ENCODE measurements at regions not wholly inside any gene's neighbourhood (a gene's known extent, or its start where the extent isn't known, plus 50 kb on each side); places are given as distances from the start of the nearest gene placed in this dataset. TPM values are rescaled to one million over a fixed set of nuclear protein-coding genes. Genes with fewer than 3 reads are reported as not detected.
"Not testable (repeated sequence)": the region's sequence is repeated elsewhere in the genome, so short reads cannot be mapped to it uniquely, and the experiment has no call there.

DNA sequence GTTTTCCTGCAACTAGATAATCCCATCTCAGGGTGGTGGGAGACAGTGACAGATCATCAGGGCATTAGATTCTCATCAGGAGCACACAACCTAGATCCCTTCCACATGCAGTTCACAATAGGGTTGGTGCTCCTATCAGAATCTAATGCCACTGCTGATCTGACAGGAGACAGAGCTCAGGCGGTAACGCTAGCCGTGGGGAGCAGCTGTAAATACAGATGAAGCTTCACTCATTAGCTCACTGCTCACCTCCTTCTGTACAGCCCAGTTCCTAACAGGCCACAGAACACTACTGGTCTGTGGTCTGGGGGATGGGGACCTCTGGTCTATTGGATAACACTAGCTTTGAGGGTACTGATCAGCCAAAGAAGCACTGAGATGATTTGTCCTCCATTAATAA, 66.6 kb upstream of the ZNF195 start:
- H3K4me2 ChIP-seq (ENCODE audit: insufficient read depth, low read length); H3K4me3 ChIP-seq (ENCODE audit: insufficient read depth, low read length); H2AFZ ChIP-seq (ENCODE audit: low read length); H3K27ac ChIP-seq (ENCODE audit: low read depth, low read length); H4K20me1 ChIP-seq (ENCODE audit: insufficient read depth, low read length); H3K79me2 ChIP-seq (ENCODE audit: insufficient read depth, low read length); H3K27me3 ChIP-seq (ENCODE audit: insufficient read depth, low read length); H3K36me3 ChIP-seq (ENCODE audit: insufficient read depth, low read length); DNase-seq (ENCODE audit: insufficient read length, low spot score, missing footprints); H3K4me1 ChIP-seq (ENCODE audit: insufficient read depth, low read length); H3K9me3 ChIP-seq (ENCODE audit: low read depth, low read length): not testable (repeated sequence)

DNA sequence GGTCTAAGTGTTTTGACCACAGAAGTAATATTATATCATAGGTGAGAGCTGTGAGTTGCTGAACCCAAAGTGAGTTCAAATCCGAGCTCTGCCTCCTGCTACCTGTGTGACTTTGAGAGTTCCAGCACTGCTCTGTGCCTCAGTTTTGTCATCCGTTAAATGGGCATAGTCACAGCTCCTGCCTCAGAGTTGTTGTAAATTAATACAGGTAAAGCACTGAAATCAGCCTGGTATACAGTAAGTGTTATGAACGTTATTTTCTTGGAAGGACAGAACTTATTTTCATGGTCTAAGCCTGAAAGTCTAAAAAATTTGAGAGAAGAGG, 65.4 kb upstream of the ZNF195 start:
- not testable (repeated sequence) for DNase-seq (ENCODE audit: insufficient read length, low spot score, missing footprints); H3K4me2 ChIP-seq (ENCODE audit: insufficient read depth, low read length); H3K36me3 ChIP-seq (ENCODE audit: insufficient read depth, low read length); H3K4me1 ChIP-seq (ENCODE audit: insufficient read depth, low read length); H2AFZ ChIP-seq (ENCODE audit: low read length); H4K20me1 ChIP-seq (ENCODE audit: insufficient read depth, low read length); H3K79me2 ChIP-seq (ENCODE audit: insufficient read depth, low read length); H3K4me3 ChIP-seq (ENCODE audit: insufficient read depth, low read length); H3K27ac ChIP-seq (ENCODE audit: low read depth, low read length); H3K27me3 ChIP-seq (ENCODE audit: insufficient read depth, low read length); H3K9me3 ChIP-seq (ENCODE audit: low read depth, low read length)

DNA sequence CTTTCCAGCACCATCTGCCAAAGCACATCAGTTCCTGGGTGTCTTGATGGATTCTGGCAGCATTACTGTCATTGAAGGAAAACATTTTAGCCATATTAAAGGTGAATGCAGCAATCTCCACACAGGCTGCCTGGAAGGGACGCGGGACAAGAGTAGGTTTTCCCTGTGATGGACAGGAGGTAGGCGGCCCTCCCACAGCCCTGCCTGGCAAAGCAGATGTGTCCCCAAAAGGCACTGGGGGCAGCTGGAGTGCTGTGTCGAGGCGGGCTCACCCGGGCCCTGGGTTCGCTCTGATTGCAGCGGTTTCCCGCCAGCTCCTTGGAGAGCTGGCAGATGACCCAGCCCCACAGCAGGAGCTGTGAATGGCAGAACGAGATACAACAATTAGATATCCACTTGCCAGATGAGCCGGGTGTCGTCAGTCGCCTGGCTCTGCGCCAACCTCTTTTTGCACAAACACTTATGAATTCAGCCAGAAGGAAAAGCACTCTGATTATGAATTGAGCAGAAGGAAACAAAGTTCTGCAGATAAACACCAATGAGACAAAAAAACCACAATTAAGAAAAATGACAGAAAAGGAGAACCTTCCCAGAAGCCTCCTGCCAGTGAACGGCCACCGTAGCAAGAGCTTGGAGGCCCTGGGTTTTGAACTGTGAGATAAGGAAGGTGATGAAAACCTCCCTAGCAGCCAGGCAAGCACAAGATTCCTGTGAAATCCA, 64.9 kb upstream of the ZNF195 start:
- not testable (repeated sequence) for H3K36me3 ChIP-seq (ENCODE audit: insufficient read depth, low read length); H3K27ac ChIP-seq (ENCODE audit: low read depth, low read length); H3K4me3 ChIP-seq (ENCODE audit: insufficient read depth, low read length); H2AFZ ChIP-seq (ENCODE audit: low read length); H3K9me3 ChIP-seq (ENCODE audit: low read depth, low read length); H3K79me2 ChIP-seq (ENCODE audit: insufficient read depth, low read length); H4K20me1 ChIP-seq (ENCODE audit: insufficient read depth, low read length); H3K27me3 ChIP-seq (ENCODE audit: insufficient read depth, low read length); H3K4me1 ChIP-seq (ENCODE audit: insufficient read depth, low read length); DNase-seq (ENCODE audit: insufficient read length, low spot score, missing footprints); H3K4me2 ChIP-seq (ENCODE audit: insufficient read depth, low read length)

DNA sequence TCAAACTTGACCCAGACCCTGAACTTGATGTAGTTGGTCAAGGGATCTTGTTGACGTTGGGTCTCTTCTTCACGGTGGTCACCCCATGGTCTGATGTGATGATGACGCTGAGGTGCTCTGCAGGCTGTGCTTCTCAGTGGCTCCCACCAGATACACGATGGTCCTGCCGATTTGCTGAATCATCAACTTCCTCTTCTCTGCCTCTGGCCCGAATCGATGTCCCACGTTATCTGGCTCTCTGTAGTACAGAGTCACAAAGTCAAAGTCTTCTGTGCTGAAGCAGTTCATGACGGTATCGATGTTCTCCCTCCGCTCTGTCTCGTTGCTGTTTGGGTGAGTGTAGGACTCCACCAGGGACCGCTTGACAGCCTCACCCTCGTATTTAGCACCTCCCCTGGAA, 58.5 kb upstream of the ZNF195 start:
- not testable (repeated sequence) for H3K4me2 ChIP-seq (ENCODE audit: insufficient read depth, low read length); DNase-seq (ENCODE audit: insufficient read length, low spot score, missing footprints); H3K4me1 ChIP-seq (ENCODE audit: insufficient read depth, low read length); H3K27ac ChIP-seq (ENCODE audit: low read depth, low read length); H2AFZ ChIP-seq (ENCODE audit: low read length); H3K4me3 ChIP-seq (ENCODE audit: insufficient read depth, low read length); H3K27me3 ChIP-seq (ENCODE audit: insufficient read depth, low read length); H3K9me3 ChIP-seq (ENCODE audit: low read depth, low read length); H4K20me1 ChIP-seq (ENCODE audit: insufficient read depth, low read length); H3K79me2 ChIP-seq (ENCODE audit: insufficient read depth, low read length); H3K36me3 ChIP-seq (ENCODE audit: insufficient read depth, low read length)

DNA sequence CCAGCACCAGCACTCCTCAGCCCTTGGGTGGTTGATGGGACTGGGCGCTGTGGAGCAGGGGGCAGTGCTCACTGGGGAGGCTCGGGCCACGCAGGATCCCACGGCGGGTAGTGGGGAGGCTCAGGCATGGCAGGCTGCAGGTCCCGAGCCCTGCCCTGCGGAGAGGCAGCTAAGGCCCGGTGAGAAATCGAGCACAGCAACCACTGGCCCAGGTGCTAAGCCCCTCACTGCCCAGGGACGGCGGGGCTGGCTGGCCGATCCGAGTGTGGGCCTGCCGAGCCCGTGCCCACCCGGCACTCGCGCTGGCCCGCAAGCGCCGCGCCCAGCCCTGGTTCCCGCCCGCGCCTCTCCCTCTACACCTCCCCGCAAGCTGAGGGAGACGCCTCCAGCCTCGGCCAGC, 56.0 kb upstream of the ZNF195 start:
- no peaks in the 10 kb centered on the region for H3K36me3 ChIP-seq (ENCODE audit: insufficient read depth, low read length)
- DNase-seq (ENCODE audit: insufficient read length, low spot score, missing footprints), result no peak
- no peak overlapping the region for H3K27ac ChIP-seq (ENCODE audit: low read depth, low read length)
- H3K27me3 ChIP-seq (ENCODE audit: insufficient read depth, low read length), result no peaks in the 10 kb centered on the region
- no peaks in the 10 kb centered on the region for H4K20me1 ChIP-seq (ENCODE audit: insufficient read depth, low read length)
- H3K4me1 ChIP-seq (ENCODE audit: insufficient read depth, low read length), result no peaks in the 10 kb centered on the region
- no peak overlapping the region for H2AFZ ChIP-seq (ENCODE audit: low read length)
- H3K9me3 ChIP-seq (ENCODE audit: low read depth, low read length), result no peaks in the 10 kb centered on the region
- H3K4me3 ChIP-seq (ENCODE audit: insufficient read depth, low read length), result no peak overlapping the region
- TF ChIP-seq, protein P1, sequence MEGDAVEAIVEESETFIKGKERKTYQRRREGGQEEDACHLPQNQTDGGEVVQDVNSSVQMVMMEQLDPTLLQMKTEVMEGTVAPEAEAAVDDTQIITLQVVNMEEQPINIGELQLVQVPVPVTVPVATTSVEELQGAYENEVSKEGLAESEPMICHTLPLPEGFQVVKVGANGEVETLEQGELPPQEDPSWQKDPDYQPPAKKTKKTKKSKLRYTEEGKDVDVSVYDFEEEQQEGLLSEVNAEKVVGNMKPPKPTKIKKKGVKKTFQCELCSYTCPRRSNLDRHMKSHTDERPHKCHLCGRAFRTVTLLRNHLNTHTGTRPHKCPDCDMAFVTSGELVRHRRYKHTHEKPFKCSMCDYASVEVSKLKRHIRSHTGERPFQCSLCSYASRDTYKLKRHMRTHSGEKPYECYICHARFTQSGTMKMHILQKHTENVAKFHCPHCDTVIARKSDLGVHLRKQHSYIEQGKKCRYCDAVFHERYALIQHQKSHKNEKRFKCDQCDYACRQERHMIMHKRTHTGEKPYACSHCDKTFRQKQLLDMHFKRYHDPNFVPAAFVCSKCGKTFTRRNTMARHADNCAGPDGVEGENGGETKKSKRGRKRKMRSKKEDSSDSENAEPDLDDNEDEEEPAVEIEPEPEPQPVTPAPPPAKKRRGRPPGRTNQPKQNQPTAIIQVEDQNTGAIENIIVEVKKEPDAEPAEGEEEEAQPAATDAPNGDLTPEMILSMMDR (IDR thresholded peaks at IDR 0.05; ENCODE audit: extremely low read depth, low read depth, low read length), result no peak
- no peak overlapping the region for H3K4me2 ChIP-seq (ENCODE audit: insufficient read depth, low read length)
- H3K79me2 ChIP-seq (ENCODE audit: insufficient read depth, low read length), result no peaks in the 10 kb centered on the region

DNA sequence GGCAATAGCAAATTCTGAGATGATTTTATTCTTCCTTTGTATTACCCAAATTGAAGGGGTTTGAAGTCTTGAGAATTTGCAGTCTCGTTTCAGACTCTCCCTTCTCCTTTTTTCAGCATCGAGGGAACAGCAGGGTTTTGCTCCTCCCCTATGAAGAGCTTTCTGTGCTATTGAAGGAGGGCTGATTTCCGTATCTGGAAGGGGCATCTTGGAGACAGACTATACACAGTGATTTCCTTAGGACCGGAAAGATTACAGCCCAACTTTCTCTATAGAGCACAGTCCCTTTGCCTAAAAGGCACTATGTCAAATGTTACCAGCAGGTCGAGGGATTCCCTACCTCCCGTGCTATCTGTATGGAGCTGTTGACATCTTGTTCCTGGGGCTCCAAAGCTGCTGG, 50.2 kb upstream of the ZNF195 start:
- H3K79me2 ChIP-seq (ENCODE audit: insufficient read depth, low read length); DNase-seq (ENCODE audit: insufficient read length, low spot score, missing footprints); H2AFZ ChIP-seq (ENCODE audit: low read length); H3K4me3 ChIP-seq (ENCODE audit: insufficient read depth, low read length); H4K20me1 ChIP-seq (ENCODE audit: insufficient read depth, low read length); H3K27me3 ChIP-seq (ENCODE audit: insufficient read depth, low read length); H3K9me3 ChIP-seq (ENCODE audit: low read depth, low read length); H3K36me3 ChIP-seq (ENCODE audit: insufficient read depth, low read length); H3K27ac ChIP-seq (ENCODE audit: low read depth, low read length); H3K4me2 ChIP-seq (ENCODE audit: insufficient read depth, low read length); H3K4me1 ChIP-seq (ENCODE audit: insufficient read depth, low read length): not testable (repeated sequence)

Small RNA genes lying in the stretch of these regions (small RNA-seq; reads per million reads assigned to genes)
- gene SNRPCP5, result not detected

Data from osteoblast (primary cell).